Lung (tissue), 11 donors: ENCODE measurements at regions not wholly inside any gene's neighbourhood (a gene's known extent, or its start where the extent isn't known, plus 50 kb on each side); places are given as distances from the start of the nearest gene placed in this dataset.

Source experiments
- ATAC-seq: fragments of 200-7000 bp; cut with Tn5 transposase; one replicate; pipeline ENCODE4 v1.9.1; 2020; ENCODE audit warnings: moderate number of reproducible peaks; ENCODE audit not compliant: insufficient read depth, low FRiP score
- DNase-seq, 3 donors: peaks; one replicate each; pipeline ENCODE4 v3.0.0-alpha.2; 2013 to 2017
- H3K27ac ChIP-seq, 2 donors: one replicate each; pipeline ENCODE4 v1.5.1; 2013; ENCODE audit warnings: mild to moderate bottlenecking in 2 of 2, moderate library complexity in 2 of 2, control low read depth in 1 of 2, inconsistent platforms in 1 of 2, low read depth in 1 of 2, low read length in 1 of 2
- H3K27me3 ChIP-seq, 3 donors: one replicate each; pipeline ENCODE4 v1.5.1; 2013; ENCODE audit warnings: low read length in 2 of 3; ENCODE audit not compliant: control insufficient read depth in 3 of 3, insufficient read depth in 3 of 3
- H3K36me3 ChIP-seq, 4 donors: one replicate each; pipeline ENCODE4 v1.5.1; 2013; ENCODE audit warnings: low read length in 4 of 4, mild to moderate bottlenecking in 1 of 4, moderate library complexity in 1 of 4; ENCODE audit not compliant: control insufficient read depth in 4 of 4, insufficient read depth in 4 of 4
- H3K4me1 ChIP-seq, 5 donors: one replicate each; pipeline ENCODE4 v1.5.1; 2013; ENCODE audit warnings: low read length in 5 of 5, mild to moderate bottlenecking in 2 of 5, moderate library complexity in 1 of 5; ENCODE audit not compliant: control insufficient read depth in 5 of 5, insufficient read depth in 5 of 5
- H3K4me3 ChIP-seq: one replicate; pipeline ENCODE4 v1.5.1; 2013; ENCODE audit warnings: mild to moderate bottlenecking, control low read depth, moderate library complexity
- H3K9ac ChIP-seq, 2 donors: one replicate each; pipeline ENCODE4 v1.5.1; 2013; ENCODE audit warnings: low read length in 2 of 2, control low read depth in 1 of 2; ENCODE audit not compliant: insufficient read depth in 1 of 2
- H3K9me3 ChIP-seq, 4 donors: one replicate each; pipeline ENCODE4 v1.5.1; 2013; ENCODE audit warnings: low read length in 3 of 4, mild to moderate bottlenecking in 1 of 4, moderate library complexity in 1 of 4; ENCODE audit not compliant: control insufficient read depth in 4 of 4, insufficient read depth in 3 of 4
- WGBS, 2 donors: extraction: QIAGEN DNeasy Blood & Tissue Kit; methylation state at CpG; one replicate each; pipeline ENCODE4 v1.1.7; 2013; 5-methylcytosine and 5-hydroxymethylcytosine counted together
- TF ChIP-seq, protein P1 (sequence below): IDR thresholded peaks from 2 replicates; pipeline ENCODE4 v1.5.1; 2012; ENCODE audit warnings: mild to moderate bottlenecking; ENCODE audit errors: control extremely low read depth, extremely low read depth
- donor health status: control.
- donor health status: control.
- donor health status: Bipolar disorder and iron deficiency.
- donor health status: healthy.
- donor health status: DM: yes; HTN: yes; CAD: no.

DNA sequence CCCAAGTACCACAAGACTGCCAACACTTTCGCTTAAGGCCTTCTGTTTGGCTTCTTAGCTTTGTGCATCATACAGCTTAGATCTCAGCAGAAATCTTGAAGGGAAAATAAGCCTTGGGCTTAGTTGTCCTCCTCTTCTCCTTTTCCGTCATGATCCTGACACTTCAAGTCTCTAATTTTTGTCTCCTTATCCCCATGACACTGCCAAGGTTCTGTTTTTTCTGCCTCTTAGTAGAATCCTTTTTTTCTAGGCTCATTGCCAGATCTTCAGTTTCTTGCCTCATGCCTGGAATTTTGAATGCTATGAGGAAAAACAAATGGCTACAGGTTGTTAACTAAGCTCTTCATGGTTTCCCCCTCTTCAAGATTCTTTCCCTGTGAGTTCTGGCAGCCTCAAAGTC, 450.4 kb downstream of the LRFN5 start:
- Histone ChIP-seq H3K4me1 (no peaks in the 10 kb centered on the region), H3K27me3 (no peaks in the 10 kb centered on the region), H3K9me3 (no peaks in the 10 kb centered on the region), H3K36me3 (no peaks in the 10 kb centered on the region), H3K9ac (no peak overlapping the region), H3K27ac (no peak overlapping the region), H3K4me3 (no peak overlapping the region)
- DNase-seq (peak in 2 of 3 donors; percentile 13 to 37), ATAC-seq (no peak)
- 56 to 72% methylated on average over 2 of the region's 2 CpGs for WGBS, 2 donors
- TF ChIP-seq, protein P1, sequence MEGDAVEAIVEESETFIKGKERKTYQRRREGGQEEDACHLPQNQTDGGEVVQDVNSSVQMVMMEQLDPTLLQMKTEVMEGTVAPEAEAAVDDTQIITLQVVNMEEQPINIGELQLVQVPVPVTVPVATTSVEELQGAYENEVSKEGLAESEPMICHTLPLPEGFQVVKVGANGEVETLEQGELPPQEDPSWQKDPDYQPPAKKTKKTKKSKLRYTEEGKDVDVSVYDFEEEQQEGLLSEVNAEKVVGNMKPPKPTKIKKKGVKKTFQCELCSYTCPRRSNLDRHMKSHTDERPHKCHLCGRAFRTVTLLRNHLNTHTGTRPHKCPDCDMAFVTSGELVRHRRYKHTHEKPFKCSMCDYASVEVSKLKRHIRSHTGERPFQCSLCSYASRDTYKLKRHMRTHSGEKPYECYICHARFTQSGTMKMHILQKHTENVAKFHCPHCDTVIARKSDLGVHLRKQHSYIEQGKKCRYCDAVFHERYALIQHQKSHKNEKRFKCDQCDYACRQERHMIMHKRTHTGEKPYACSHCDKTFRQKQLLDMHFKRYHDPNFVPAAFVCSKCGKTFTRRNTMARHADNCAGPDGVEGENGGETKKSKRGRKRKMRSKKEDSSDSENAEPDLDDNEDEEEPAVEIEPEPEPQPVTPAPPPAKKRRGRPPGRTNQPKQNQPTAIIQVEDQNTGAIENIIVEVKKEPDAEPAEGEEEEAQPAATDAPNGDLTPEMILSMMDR = no peak

DNA sequence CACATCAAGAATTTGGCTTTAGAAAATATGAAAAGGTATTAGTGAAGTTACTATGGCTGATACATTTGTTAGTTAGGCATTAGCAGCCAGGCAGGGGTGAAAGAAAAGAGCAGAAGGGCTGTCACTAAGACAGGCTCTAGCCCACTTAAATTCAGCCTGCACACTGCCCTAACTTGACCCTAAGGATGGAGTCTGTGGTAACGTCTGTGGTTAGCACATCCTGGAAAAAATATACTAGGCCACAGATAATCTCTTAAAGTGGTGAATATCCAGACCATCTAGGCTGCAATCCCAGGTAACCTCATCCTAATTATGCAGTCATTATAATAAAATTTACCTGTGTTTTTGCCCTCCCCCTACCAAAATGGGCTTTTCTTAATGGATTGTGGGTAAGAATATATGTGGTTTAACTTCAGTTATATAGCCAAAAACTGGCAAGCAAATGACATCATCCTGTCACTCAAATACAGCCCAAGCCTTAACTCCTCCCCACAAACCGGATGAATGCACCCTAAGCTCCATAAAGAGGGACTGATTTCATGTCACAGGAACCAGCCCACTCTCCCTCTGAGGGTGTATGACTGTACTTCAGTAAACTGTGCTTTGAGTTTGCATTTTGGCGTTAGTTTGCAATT, 440.9 kb downstream of the LRFN5 start:
- H3K4me3 ChIP-seq = no peak overlapping the region
- no peak for DNase-seq
- no peak overlapping the region for H3K27ac ChIP-seq
- TF ChIP-seq, protein P1 = no peak
- WGBS, 2 donors = 31 to 42% methylated on average over 3 of the region's 3 CpGs
- no peaks in the 10 kb centered on the region for H3K4me1 ChIP-seq
- H3K27me3 ChIP-seq = no peaks in the 10 kb centered on the region
- no peak for ATAC-seq
- H3K36me3 ChIP-seq = no peaks in the 10 kb centered on the region
- no peak overlapping the region for H3K9ac ChIP-seq
- no peaks in the 10 kb centered on the region for H3K9me3 ChIP-seq

DNA sequence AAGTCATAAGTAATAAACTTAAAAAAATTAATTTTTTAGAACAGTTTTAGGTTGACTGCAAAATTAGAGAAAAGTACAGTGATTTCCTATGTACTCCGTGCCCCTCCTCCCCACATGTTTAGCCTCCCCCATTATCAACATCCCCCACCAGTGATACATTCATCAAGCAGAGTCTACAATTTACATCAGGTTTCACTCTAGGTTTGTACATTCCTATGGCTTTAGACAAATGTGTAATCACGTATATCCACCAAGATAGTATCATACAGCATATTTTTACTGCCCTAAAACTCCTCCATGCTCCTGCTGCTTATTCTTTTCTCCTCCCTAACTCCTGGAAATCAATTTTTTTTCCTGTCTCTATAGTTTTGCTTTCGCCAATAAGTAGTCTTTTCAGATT, 438.7 kb downstream of the LRFN5 start:
- H3K9ac ChIP-seq = no peak overlapping the region
- 83 to 85% methylated on average over 3 of the region's 3 CpGs for WGBS, 2 donors
- no peaks in the 10 kb centered on the region for H3K36me3 ChIP-seq
- no peak for DNase-seq
- TF ChIP-seq, protein P1 = no peak
- ATAC-seq = no peak
- H3K9me3 ChIP-seq = no peaks in the 10 kb centered on the region
- no peaks in the 10 kb centered on the region for H3K27me3 ChIP-seq
- H3K27ac ChIP-seq = no peak overlapping the region
- no peak overlapping the region for H3K4me3 ChIP-seq
- no peaks in the 10 kb centered on the region for H3K4me1 ChIP-seq

DNA sequence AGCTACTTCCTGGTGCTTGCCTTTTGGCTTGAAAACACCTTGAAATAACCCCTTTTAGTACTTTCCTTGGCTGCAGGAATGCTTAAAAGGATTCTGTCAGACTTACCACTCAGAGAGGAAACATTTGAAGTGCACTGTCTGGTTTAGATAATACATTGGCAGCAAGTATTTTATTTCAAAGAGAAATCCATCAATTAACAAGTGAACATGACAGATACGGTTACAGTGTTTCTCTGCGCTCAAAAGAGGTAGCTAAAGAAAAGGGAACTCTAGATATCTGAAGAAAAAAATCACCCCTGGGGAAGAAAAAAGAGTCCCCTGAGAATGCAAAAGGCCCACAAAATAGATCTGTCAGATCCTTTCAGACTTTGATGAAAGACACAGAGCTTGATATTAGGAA, 421.9 kb downstream of the LRFN5 start:
- Histone ChIP-seq H3K4me3 (no peak overlapping the region), H3K27ac (no peak overlapping the region), H3K9ac (no peak overlapping the region), H3K4me1 (no peaks in the 10 kb centered on the region), H3K36me3 (no peaks in the 10 kb centered on the region), H3K27me3 (no peaks in the 10 kb centered on the region), H3K9me3 (peaks cover 0 to 9% (median 2%) of the 10 kb centered on the region in 4 donors)
- 36 to 53% methylated on average over 2 of the region's 2 CpGs for WGBS, 2 donors
- DNase-seq (no peak), ATAC-seq (no peak)
- TF ChIP-seq, protein P1 = no peak
